SK-N-SH (cell line): ENCODE measurements at regions not wholly inside any gene's neighbourhood (a gene's known extent, or its start where the extent isn't known, plus 50 kb on each side); places are given as distances from the start of the nearest gene placed in this dataset.

Source experiments
- CTCF ChIA-PET: fragments of 300-600, 350-600 bp; formaldehyde crosslinking; extraction: SDS; loops from one replicate; lab custom pipeline; 2021; lab: Yijun Ruan, JAX
- POLR2A ChIA-PET: fragments of 350-600 bp; sonication (Branson Sonifier 250); formaldehyde crosslinking; extraction: SDS; loops from one replicate; lab custom pipeline; 2020; ENCODE audit warnings: antibody characterized with exemption, inconsistent platforms; lab: Yijun Ruan, JAX
- DNase-seq: peaks from one replicate; pipeline ENCODE4 v3.0.0; 2012
- H2AFZ ChIP-seq: fragments of 200-600 bp; sonication (generic); 2 replicates; pipeline ENCODE4 v1.8.1; 2016; ENCODE audit warnings: antibody characterized with exemption, mild to moderate bottlenecking, low read depth
- H3F3A ChIP-seq: fragments of 200-600 bp; sonication (generic); replicated peaks from 2 replicates; pipeline ENCODE3; 2016; ENCODE audit warnings: antibody characterized with exemption, mild to moderate bottlenecking; ENCODE audit not compliant: insufficient read depth
- H3K27ac ChIP-seq, 2 experiments: fragments of 200-500 bp in 1 of 2; fragments of 200-600 bp in 1 of 2; sonication (Bioruptor generic) in 1 of 2; sonication (generic), shearing (Covaris generic) in 1 of 2; 2 replicates each; pipeline versions ENCODE4 v1.5.1 to v1.6.1; 2014 to 2016; ENCODE audit warnings: low read depth in 2 of 2, inconsistent platforms in 1 of 2, low read length in 1 of 2, mild to moderate bottlenecking in 1 of 2, mixed read lengths in 1 of 2
- H3K27me3 ChIP-seq: fragments of 200-600 bp; sonication (generic), shearing (Covaris generic); 2 replicates; pipeline ENCODE4 v1.6.1; 2016; ENCODE audit warnings: mixed run types; ENCODE audit not compliant: insufficient read depth
- H3K36me3 ChIP-seq, 2 experiments: fragments of 200-500 bp in 1 of 2; fragments of 200-600 bp in 1 of 2; sonication (Bioruptor generic) in 1 of 2; sonication (generic) in 1 of 2; replicated peaks in 1 of 2; 2 replicates each; pipeline versions ENCODE3 to v1.5.1; 2014 to 2016; ENCODE audit warnings: low read length in 1 of 2, mild to moderate bottlenecking in 1 of 2; ENCODE audit not compliant: insufficient read depth in 2 of 2, control insufficient read depth in 1 of 2
- H3K4me1 ChIP-seq, 2 experiments: fragments of 200-500 bp in 1 of 2; fragments of 200-600 bp in 1 of 2; sonication (Bioruptor generic) in 1 of 2; sonication (generic), shearing (Covaris generic) in 1 of 2; 2 replicates each; pipeline versions ENCODE4 v1.5.1 to v1.6.1; 2014 to 2016; ENCODE audit warnings: low read depth in 1 of 2, low read length in 1 of 2, mixed run types in 1 of 2; ENCODE audit not compliant: insufficient read depth in 2 of 2, control insufficient read depth in 1 of 2
- H3K4me2 ChIP-seq: fragments of 200-600 bp; sonication (generic), shearing (Covaris generic); 2 replicates; pipeline ENCODE4 v1.6.1; 2017; ENCODE audit warnings: mixed run types
- H3K4me3 ChIP-seq, 2 experiments: fragments of 200-500 bp in 1 of 2; fragments of 200-600 bp in 1 of 2; sonication (Bioruptor generic) in 1 of 2; sonication (generic), shearing (Covaris generic) in 1 of 2; 2 replicates each; pipeline versions ENCODE4 v1.5.1 to v1.8.1; 2014 to 2016; ENCODE audit warnings: low read depth in 2 of 2, inconsistent platforms in 1 of 2, low read length in 1 of 2, mild to moderate bottlenecking in 1 of 2, mixed read lengths in 1 of 2, moderate library complexity in 1 of 2
- H3K79me2 ChIP-seq: fragments of 200-600 bp; sonication (generic); 2 replicates; pipeline ENCODE4 v1.8.1; 2017; ENCODE audit warnings: mild to moderate bottlenecking; ENCODE audit not compliant: insufficient read depth
- H3K9ac ChIP-seq: fragments of 200-600 bp; sonication (generic); 2 replicates; pipeline ENCODE4 v1.6.1; 2017; ENCODE audit warnings: mixed run types
- H3K9me2 ChIP-seq: fragments of 200-600 bp; sonication (generic); 2 replicates; pipeline ENCODE4 v1.6.1; 2017; ENCODE audit warnings: mixed run types
- H3K9me3 ChIP-seq: fragments of 200-600 bp; sonication (generic); 2 replicates; pipeline ENCODE4 v1.6.1; 2017; ENCODE audit warnings: mixed run types, mild to moderate bottlenecking, moderate library complexity
- H4K20me1 ChIP-seq: fragments of 200-600 bp; sonication (generic); 2 replicates; pipeline ENCODE4 v1.6.1; 2017; ENCODE audit warnings: mild to moderate bottlenecking, mixed run types; ENCODE audit not compliant: insufficient read depth
- ELF1 ChIP-seq: IDR thresholded peaks from 2 replicates; pipeline ENCODE4 v1.4.0; 2012
- EP300 ChIP-seq, 2 experiments: IDR thresholded peaks; 2 replicates each; pipeline versions ENCODE4 v1.4.0 to v1.6.1; 2012; ENCODE audit warnings: borderline replicate concordance in 1 of 2, low read depth in 1 of 2, low read length in 1 of 2
- FOXM1 ChIP-seq: IDR thresholded peaks from 2 replicates; pipeline ENCODE4 v1.4.0; 2012; ENCODE audit warnings: low read depth, mild to moderate bottlenecking
- IRF3 ChIP-seq: fragments of 150-350 bp; IDR thresholded peaks from 2 replicates; pipeline ENCODE4 v1.6.1; 2016; ENCODE audit warnings: mild to moderate bottlenecking, low read depth, low read length
- MEF2A ChIP-seq: IDR thresholded peaks from 2 replicates; pipeline ENCODE4 v1.4.0; 2012; ENCODE audit warnings: low read depth, borderline replicate concordance
- POLR2AphosphoS5 ChIP-seq: IDR thresholded peaks from 2 replicates; pipeline ENCODE4 v1.6.1; 2012; ENCODE audit warnings: low read depth, low read length
- RAD21 ChIP-seq: IDR thresholded peaks from 2 replicates; pipeline ENCODE4 v1.6.1; 2012; ENCODE audit warnings: mild to moderate bottlenecking, low read length
- RCOR1 ChIP-seq: fragments of 150-350 bp; IDR thresholded peaks from 2 replicates; pipeline ENCODE4 v1.6.1; 2017; ENCODE audit warnings: antibody characterized with exemption, low read length
- REST ChIP-seq: IDR thresholded peaks from 2 replicates; pipeline ENCODE4 v1.6.1; 2012; ENCODE audit warnings: mild to moderate bottlenecking, low read depth, low read length, moderate library complexity
- RFX5 ChIP-seq: IDR thresholded peaks from 2 replicates; pipeline ENCODE4 v1.6.1; 2012; ENCODE audit warnings: mild to moderate bottlenecking, improper control_type of control experiment, low read length
- SMC3 ChIP-seq: IDR thresholded peaks from 2 replicates; pipeline ENCODE4 v1.6.1; 2012; ENCODE audit warnings: low read depth, low read length, improper control_type of control experiment
- YY1 ChIP-seq: IDR thresholded peaks from 2 replicates; pipeline ENCODE4 v1.4.0; 2012; ENCODE audit warnings: low read depth, mild to moderate bottlenecking

DNA sequence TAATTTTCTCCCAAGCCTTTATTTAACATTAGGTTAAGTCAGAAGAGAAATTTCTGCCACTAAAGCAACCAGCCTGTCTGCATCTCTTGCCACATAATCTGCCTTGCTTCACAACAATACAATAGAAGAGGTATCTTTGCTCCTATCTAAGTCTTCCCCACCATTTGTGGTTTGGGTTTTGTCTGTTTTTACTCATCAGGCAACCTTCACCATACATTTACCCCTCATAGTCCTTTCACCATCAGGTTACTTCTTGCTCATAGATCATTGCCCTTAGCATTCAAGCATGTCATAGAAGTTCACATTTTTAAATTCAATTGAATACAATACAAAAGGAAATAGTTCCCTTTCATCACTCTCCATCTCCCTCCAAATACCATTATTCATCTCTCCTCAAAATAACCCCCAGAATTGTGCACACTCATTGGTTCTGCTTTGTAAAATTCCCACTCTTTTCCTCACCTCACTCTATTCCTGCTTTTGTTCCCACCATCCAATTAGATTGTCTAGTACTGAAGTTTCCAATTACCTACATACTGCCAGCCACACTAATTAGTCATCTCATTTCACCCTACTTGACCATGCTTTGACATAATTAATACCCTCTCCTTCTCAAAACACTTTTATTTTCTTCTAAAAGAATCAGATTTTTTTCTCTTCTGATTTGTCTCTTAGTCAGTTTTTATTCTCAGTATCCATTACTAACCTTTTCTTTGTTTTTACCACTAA is 1957.0 kb upstream of the AGA start:
- no peaks in the 10 kb centered on the region for H3K79me2 ChIP-seq
- no peaks in the 10 kb centered on the region for H3K27me3 ChIP-seq
- H3K4me1 ChIP-seq, result no peaks in the 10 kb centered on the region
- CTCF ChIA-PET, result no interaction called here
- no peak overlapping the region for H2AFZ ChIP-seq
- no peak overlapping the region for H3K4me2 ChIP-seq
- H3K9ac ChIP-seq, result no peak overlapping the region
- H3K4me3 ChIP-seq, result no peak overlapping the region
- H4K20me1 ChIP-seq, result no peaks in the 10 kb centered on the region
- no peaks in the 10 kb centered on the region for H3K9me3 ChIP-seq
- no peak for DNase-seq
- H3K9me2 ChIP-seq, result no peaks in the 10 kb centered on the region
- POLR2A ChIA-PET, result no interaction called here
- TF ChIP-seq ELF1 (no peak), RAD21 (no peak), IRF3 (no peak), EP300 (IDR thresholded peaks at IDR 0.05; ENCODE audit: borderline replicate concordance in 1 of 2, low read depth in 1 of 2, low read length in 1 of 2) (no peak), YY1 (no peak), RCOR1 (no peak), FOXM1 (no peak), MEF2A (no peak), RFX5 (no peak), POLR2AphosphoS5 (no peak), REST (no peak), SMC3 (no peak)
- H3K27ac ChIP-seq, result no peak overlapping the region
- no peaks in the 10 kb centered on the region for H3K36me3 ChIP-seq
- no peaks in the 10 kb centered on the region for H3F3A ChIP-seq
